HG03565 (cell line): ENCODE measurements at regions not wholly inside any gene's neighbourhood (a gene's known extent, or its start where the extent isn't known, plus 50 kb on each side); places are given as distances from the start of the nearest gene placed in this dataset.

ENCODE experiments used
- ATAC-seq: cut with Tn5 transposase; IDR thresholded peaks from one replicate; pipeline ENCODE4 v1.9.1; 2021; ENCODE audit warnings: mild to moderate bottlenecking, moderate library complexity; ENCODE audit not compliant: unreplicated experiment

GRCh38 chr18:56188529-56189275 is 449.7 kb downstream of the TXNL1 start:
- no peak for ATAC-seq

GRCh38 chr18:56186319-56186718 is 452.1 kb downstream of the TXNL1 start:
- no peak for ATAC-seq

DNA sequence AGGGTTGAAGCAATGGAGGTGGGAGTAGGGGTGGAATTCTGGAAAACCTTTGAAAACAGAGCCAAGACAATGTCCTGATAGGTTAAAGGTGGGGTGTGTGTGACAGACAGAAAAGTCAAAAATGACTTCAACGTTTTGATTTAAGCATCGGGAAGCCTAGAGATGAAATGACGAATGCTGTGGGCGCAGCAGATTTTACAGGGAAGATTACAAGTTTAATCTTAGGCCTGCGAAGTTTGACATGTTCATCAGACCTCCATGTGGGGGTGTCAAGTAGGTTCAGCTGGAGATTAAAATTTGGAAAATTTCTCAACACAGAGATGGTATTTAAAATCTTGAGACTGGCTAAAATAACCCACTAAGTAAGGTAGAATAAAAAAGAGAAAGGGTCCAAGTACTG is 453.3 kb downstream of the TXNL1 start:
- no peak for ATAC-seq

DNA sequence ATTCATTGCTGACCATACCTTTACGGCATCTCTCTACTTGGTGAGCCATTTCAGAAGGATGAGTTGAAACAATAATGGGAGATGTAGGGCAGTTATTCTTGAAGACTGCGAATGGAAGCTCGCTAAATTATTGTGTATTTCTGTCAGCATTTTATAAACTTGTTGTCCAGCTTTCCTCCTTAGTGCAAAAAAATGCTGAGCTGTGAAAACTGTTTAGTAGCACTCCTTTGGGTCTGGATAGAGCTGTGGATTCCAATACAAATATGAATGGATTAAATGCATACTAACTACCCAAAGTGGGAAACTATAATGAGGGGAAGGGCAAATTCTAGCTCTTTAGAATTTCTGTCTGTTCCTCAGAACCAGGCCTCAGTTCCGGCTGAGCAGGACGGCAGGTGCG is 461.6 kb downstream of the TXNL1 start:
- no peak for ATAC-seq

DNA sequence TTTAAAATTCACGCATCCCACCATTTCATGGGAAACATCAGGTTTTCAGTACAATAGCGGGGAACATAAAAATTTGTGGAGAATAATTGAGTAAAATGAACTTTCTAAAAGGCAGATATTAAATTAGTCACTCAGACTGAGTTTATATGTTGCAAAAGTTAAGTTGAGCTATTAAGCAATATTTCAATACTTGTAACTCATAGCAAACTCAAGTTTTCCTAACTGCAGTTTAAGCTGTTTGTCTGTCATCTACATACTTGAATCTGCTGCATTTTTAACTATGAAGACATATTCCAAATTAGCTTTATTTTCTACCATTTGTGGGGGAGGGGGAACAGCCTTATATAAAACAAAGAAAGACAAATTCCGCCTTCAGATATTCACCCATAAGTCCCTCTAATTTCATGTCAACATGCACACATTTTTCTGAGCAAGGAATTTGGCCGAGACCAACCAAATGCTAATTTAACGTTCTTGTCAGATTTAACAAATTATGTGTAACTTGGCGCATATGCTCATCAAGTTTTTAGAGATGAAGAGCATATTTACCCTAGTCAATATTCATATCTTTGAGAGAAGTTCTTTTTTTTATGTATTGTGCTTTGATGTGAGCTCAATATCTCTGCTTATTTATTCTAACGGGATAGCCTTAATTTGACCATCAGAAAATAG is 462.9 kb downstream of the TXNL1 start:
- no peak for ATAC-seq

GRCh38 chr18:56173542-56174220 is 464.7 kb downstream of the TXNL1 start:
- no peak for ATAC-seq

DNA sequence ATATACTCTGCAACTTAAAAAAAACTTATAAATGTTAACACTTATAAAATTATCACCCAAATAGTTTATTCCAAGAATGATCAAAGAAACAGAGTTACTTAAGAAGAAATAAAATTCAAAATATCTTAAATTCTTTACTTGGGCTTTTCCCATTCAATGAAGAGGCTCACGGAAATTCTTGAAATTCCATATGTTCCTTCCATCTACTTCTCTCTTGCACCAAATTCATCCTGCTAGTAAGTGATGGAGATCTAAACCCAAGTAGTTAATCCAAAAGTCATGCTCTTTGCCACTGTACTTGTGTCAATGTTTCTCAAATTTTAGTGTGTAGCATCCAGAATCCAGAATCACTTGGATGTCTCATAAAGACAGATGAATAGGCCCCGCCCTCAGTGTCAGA is 465.9 kb downstream of the TXNL1 start:
- no peak for ATAC-seq

DNA sequence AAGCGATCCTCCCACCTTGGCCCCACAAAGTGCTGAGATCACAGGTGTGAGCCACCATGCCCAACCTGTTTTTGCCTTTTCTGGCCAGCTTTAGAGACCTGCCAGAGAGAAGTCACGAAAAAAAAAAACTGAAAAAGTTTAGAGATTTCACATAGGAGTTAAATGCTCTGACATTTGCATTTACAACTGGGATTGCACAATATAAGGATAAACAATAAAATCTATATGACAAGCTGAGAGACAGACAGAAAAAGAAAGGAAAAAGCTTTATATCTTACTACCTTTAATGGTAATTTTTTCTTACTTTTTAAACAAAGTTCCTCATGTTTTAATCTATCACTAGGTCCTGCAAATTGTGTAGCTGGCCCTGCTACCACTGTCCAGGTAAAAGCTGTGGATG is 466.5 kb downstream of the TXNL1 start:
- no peak for ATAC-seq

DNA sequence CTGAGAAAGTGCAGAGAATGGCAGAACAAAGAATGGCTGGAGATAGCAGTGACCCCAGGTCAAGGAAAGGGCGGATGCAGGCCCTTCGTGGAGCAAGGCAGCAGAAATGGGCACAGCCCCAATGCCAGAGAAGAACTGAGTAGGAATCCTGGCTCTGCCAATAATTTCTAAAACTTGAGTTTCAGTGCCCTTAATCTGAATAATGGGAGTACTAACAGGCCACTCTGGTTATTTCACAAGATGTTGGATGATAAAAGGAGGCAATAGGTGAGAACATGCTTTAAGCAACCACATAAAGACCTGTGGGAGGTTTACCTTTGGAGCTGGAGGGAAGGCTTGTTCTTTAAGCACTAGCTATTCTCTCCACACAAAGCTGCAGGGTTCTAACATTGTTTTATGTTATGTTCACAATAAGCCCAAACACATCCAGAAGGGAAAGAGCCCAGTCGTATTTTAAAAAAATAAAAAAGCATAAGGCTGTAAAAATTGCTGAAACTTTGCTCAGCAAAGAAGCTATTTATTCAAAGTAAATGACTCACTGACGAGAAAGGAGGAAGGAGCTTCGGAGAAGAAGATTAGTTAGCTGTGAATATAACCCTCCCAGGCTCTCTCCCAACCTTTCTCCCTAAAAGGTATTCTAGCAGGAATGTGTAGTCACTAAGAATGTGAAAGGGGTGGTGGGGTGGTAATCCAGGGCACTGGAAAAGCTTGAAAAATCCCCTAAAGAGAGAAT is 470.2 kb downstream of the TXNL1 start:
- ATAC-seq, result no peak

DNA sequence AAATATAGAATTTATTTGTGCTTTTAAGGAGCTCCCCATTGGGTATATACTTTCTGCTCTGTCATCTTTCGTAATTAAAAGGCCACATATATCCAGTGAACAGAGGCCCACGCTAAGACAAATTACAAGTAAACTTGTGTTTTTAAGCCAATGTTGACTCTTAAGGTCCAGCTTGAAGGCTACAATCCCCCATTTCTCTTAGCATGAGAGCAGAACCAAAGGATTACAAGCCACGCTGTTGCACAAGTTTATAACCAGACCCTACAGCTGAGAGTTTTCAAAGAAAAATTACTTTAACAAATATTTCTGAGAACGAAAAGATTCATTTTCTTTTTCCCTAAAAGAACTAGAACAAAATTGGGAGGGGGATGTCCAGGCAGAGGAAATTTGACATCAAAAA is 471.0 kb downstream of the TXNL1 start:
- ATAC-seq, result no peak

- ATAC-seq, result no peak
Measured at GRCh38 chr18:56166914-56167313, 471.5 kb downstream of the TXNL1 start.

- ATAC-seq, result no peak
Measured at GRCh38 chr18:56165601-56166355, 472.6 kb downstream of the TXNL1 start.

- no peak for ATAC-seq
Measured at GRCh38 chr18:56162311-56163265, 475.8 kb downstream of the TXNL1 start.

DNA sequence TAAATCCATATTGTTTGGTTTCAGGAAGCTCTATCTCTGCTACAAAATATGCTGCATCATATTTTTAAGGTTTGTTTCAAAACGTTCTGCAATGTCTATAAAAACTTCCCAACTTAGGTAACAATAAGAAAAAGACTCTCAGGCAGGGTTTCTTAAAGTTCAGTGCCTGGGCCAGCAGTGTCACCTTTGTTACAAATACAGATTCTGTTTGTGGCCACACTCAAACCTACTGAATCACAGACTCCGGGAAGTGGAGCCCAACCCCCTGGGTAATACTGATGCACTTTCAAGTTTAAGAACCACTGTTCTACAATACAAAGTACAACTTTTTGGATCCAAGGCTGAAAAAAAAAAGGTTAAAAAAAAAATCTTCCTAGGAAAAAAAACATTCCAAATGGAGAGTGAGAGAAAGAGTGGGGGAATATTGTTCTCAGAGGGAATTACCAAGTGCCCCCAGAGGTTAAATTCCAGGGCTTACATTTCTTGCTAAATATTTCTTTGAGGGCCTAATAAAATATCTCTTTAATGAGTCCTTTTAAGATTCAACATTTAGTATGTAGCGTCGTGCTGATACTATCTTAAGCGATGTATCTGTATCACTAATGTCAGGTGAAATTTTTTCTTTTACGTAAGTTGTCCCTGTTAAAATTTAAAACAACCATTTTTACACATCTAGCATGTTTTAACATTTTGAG is 476.7 kb downstream of the TXNL1 start:
- no peak for ATAC-seq

DNA sequence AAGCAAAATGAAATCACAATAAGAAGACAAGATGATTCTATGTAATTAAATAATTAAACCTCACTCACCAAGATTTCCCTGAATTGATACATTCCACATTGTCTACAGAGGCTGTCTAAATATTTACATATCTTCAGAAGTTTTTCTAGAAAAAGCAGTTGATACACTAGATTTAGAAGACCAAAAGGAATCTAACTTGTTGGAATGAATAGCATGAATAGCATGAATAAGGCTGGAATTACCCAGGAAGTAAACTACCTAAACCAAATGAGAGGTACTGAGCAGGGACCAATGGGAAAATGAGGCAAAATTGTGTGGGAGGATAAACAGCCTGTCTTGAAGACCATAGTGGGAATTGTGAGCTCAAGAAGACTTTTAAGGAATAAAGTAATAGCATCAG is 479.7 kb downstream of the TXNL1 start:
- ATAC-seq, result no peak

DNA sequence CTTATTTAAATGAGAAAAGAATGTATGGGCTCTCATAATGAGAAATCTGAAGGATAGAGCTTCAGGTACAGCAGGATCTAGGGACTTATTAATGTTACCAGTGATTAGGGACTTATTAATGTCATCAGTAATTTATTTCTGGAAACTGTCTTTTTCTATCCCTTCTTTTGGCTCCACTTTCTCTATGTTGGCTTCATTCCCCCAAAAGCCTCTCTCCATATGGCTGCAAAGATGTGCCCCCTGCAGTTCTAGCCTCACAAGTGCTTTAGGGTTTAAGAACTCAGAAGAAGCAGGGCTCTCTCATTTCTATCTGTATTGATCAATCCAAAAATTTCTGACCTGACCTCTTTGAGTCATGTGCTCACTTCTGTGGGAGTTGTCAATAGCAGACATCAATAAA is 480.9 kb downstream of the TXNL1 start:
- no peak for ATAC-seq

DNA sequence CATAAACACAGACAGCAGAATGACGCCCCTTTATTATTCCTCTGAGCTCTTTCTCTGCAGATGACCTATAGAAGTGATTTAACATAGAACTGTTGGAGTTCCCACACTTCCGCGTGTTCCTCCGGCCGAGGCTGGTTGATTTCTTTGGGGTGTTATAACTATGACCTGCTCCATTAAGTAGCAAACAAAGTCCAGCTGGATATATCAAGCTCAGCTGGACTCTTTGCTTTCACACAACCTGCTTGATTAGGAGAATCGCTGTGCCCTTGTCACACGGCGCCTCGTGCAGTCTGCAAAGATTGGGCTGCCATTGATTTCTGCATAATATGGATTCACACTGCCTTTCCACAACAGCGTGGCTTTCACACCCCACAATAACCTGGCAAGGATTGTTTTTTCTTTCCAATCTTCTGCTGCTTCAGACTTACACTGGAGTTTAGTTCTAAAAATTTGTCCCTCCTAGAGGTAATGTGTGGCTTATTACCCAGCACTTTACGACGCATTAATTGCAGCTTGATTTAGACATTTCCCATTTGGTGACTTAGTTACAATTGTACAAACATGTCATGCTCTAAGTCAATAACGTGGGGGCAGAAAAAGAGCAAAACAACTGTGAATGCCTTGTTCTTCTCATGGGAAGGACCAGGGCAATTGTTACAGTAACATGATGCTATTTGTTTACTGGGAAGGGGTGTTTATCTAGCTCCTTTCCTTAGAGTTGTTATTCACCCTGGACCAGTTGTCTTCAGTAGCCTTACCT is 485.7 kb downstream of the TXNL1 start:
- ATAC-seq, result no peak

DNA sequence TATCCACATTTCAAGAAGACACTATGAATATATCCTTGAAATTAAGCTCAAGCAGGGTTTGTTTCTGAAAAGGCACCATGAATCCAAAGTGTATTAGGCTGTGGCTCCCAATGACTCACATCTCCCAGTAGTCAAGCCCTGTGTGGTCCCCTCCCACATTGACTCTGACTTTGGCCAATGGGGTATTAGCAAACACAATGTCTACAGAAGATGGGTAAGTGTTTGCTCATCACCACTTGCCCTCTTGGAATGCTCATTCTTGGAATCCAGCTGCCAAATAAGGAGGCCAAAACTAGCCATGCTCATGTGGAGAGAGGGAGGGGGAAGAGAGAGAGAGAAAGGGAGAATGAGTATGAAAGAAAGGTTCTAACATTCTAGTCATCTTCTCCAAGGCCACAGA is 490.0 kb downstream of the TXNL1 start:
- ATAC-seq, result no peak
